HCT116 (cell line): ENCODE measurements at regions not wholly inside any gene's neighbourhood (a gene's known extent, or its start where the extent isn't known, plus 50 kb on each side); places are given as distances from the start of the nearest gene placed in this dataset.

Experiments used
- ATAC-seq: fragments of 200-7000 bp; cut with Tn5 transposase; 2 replicates; pipeline ENCODE4 v1.9.1; 2020; ENCODE audit warnings: mild to moderate bottlenecking, moderate library complexity
- BruUV-seq: library from RNA; stranded (reverse); fragments of 400-500 nt; replicated peaks from 2 replicates; lab custom pipeline; 2021; lab: Mats Ljungman, UMichigan
- CTCF ChIA-PET: fragments of 300-600 bp; sonication (Branson Sonifier 250); formaldehyde crosslinking; loops from one replicate; lab custom pipeline; 2021; ENCODE audit warnings: antibody characterized with exemption; lab: Charles Lee
- POLR2A ChIA-PET: fragments of 300-600, 350-600 bp; sonication (Branson Sonifier 250); formaldehyde crosslinking; loops from one replicate; lab custom pipeline; 2021; ENCODE audit warnings: antibody characterized with exemption; lab: Charles Lee
- RAD21 ChIA-PET, 2 experiments: fragments of 300-600 bp; sonication (Branson Sonifier 250); formaldehyde crosslinking; loops; one replicate each; lab custom pipeline; 2023; ENCODE audit warnings: low total read pairs in 2 of 2; ENCODE audit not compliant: uncharacterized antibody in 2 of 2, unreplicated experiment in 2 of 2, low non-redundant PET in 1 of 2; lab: Charles Lee
- DNase-seq: peaks from one replicate; pipeline ENCODE4 v3.0.0-alpha.2; 2010; ENCODE audit warnings: low read depth, low spot score
- H2AFZ ChIP-seq: fragments of 200-600 bp; shearing (Covaris generic), sonication (generic); 2 replicates; pipeline ENCODE4 v1.6.1; 2017; ENCODE audit warnings: low read depth, mixed run types, mixed read lengths, antibody characterized with exemption, low read length; ENCODE audit not compliant: poor library complexity, severe bottlenecking
- H3K27ac ChIP-seq: 2 replicates; pipeline ENCODE4 v1.5.1; 2012; ENCODE audit warnings: low read depth, low read length
- H3K27me3 ChIP-seq: fragments of 200-600 bp; sonication (generic); 2 replicates; pipeline ENCODE4 v1.6.1; 2016; ENCODE audit warnings: mixed run types, low read length, mixed read lengths; ENCODE audit not compliant: insufficient read depth
- H3K36me3 ChIP-seq, 2 experiments: fragments of 200-500 bp in 1 of 2; fragments of 200-600 bp in 1 of 2; sonication (Bioruptor generic) in 1 of 2; sonication (generic) in 1 of 2; 2 replicates each; pipeline versions ENCODE4 v1.5.1 to v1.6.1; 2014 to 2016; ENCODE audit warnings: low read length in 2 of 2, inconsistent platforms in 1 of 2, mixed read lengths in 1 of 2, mixed run types in 1 of 2; ENCODE audit not compliant: insufficient read depth in 2 of 2, control insufficient read depth in 1 of 2
- H3K4me1 ChIP-seq, 2 experiments: fragments of 200-600 bp in 1 of 2; sonication (generic) in 1 of 2; 2 replicates each; pipeline versions ENCODE4 v1.5.1 to v1.6.1; 2012 to 2017; ENCODE audit warnings: low read length in 2 of 2, inconsistent platforms in 1 of 2, mild to moderate bottlenecking in 1 of 2, mixed read lengths in 1 of 2, mixed run types in 1 of 2, moderate library complexity in 1 of 2; ENCODE audit not compliant: insufficient read depth in 2 of 2, control insufficient read depth in 1 of 2
- H3K4me2 ChIP-seq: fragments of 200-600 bp; sonication (generic); 2 replicates; pipeline ENCODE4 v1.6.1; 2017; ENCODE audit warnings: mixed run types, low read length, mixed read lengths
- H3K4me3 ChIP-seq, 2 experiments: fragments of 200-600 bp in 1 of 2; sonication (generic) in 1 of 2; replicated peaks in 1 of 2; 2 replicates each; pipeline ENCODE4 v1.5.1; 2011 to 2016; ENCODE audit warnings: low read length in 2 of 2, control low read depth in 1 of 2, low read depth in 1 of 2, mild to moderate bottlenecking in 1 of 2, mixed read lengths in 1 of 2, mixed run types in 1 of 2
- H3K79me2 ChIP-seq: fragments of 200-600 bp; sonication (generic); 2 replicates; pipeline ENCODE4 v1.6.1; 2017; ENCODE audit warnings: mild to moderate bottlenecking, mixed run types, low read length, moderate library complexity, mixed read lengths; ENCODE audit not compliant: insufficient read depth
- H3K9ac ChIP-seq: fragments of 200-600 bp; sonication (generic); 2 replicates; pipeline ENCODE4 v1.6.1; 2016; ENCODE audit warnings: low read length, mixed read lengths
- H3K9me2 ChIP-seq: fragments of 200-600 bp; sonication (generic), shearing (Covaris generic); 2 replicates; pipeline ENCODE4 v1.6.1; 2017; ENCODE audit warnings: mixed run types, mild to moderate bottlenecking, moderate library complexity; ENCODE audit not compliant: insufficient read depth
- H3K9me3 ChIP-seq, 2 experiments: fragments of 200-500 bp in 1 of 2; fragments of 200-600 bp in 1 of 2; sonication (Bioruptor generic) in 1 of 2; sonication (generic) in 1 of 2; 2 replicates each; pipeline ENCODE4 v1.6.1; 2014 to 2017; ENCODE audit warnings: low read length in 2 of 2, mixed read lengths in 2 of 2, inconsistent platforms in 1 of 2, low read depth in 1 of 2, mild to moderate bottlenecking in 1 of 2, mixed run types in 1 of 2, moderate library complexity in 1 of 2; ENCODE audit not compliant: control insufficient read depth in 1 of 2, insufficient read depth in 1 of 2
- H4K20me1 ChIP-seq: fragments of 200-600 bp; sonication (generic), shearing (Covaris generic); 2 replicates; pipeline ENCODE4 v1.6.1; 2017; ENCODE audit warnings: mixed run types, mild to moderate bottlenecking, moderate library complexity; ENCODE audit not compliant: insufficient read depth
- ATF3 ChIP-seq: IDR thresholded peaks from 2 replicates; pipeline ENCODE4 v1.6.1; 2012
- CBX3 ChIP-seq: IDR thresholded peaks from 2 replicates; pipeline ENCODE4 v1.6.1; 2012; ENCODE audit warnings: low read depth
- CEBPB ChIP-seq: IDR thresholded peaks from 2 replicates; pipeline ENCODE4 v1.6.1; 2012; ENCODE audit warnings: low read depth
- CTCF ChIP-seq, 3 experiments: fragments of 200-600 bp in 1 of 3; sonication (generic) in 1 of 3; IDR thresholded peaks in 2 of 3; conservative IDR thresholded peaks in 1 of 3; 2 replicates each; pipeline ENCODE4 v1.5.1; 2012 to 2017; ENCODE audit warnings: low read depth in 2 of 3, low read length in 2 of 3, antibody characterized with exemption in 1 of 3, borderline replicate concordance in 1 of 3, control low read depth in 1 of 3, mild to moderate bottlenecking in 1 of 3, mixed read lengths in 1 of 3, mixed run types in 1 of 3, moderate library complexity in 1 of 3; ENCODE audit not compliant: insufficient read depth in 1 of 3
- ELF1 ChIP-seq: IDR thresholded peaks from 2 replicates; pipeline ENCODE4 v1.6.1; 2012; ENCODE audit warnings: low read depth, borderline replicate concordance
- EZH2 ChIP-seq: fragments of 200-600 bp; sonication (generic); IDR thresholded peaks from 2 replicates; pipeline ENCODE4 v1.6.1; 2017; ENCODE audit warnings: antibody characterized with exemption, mixed run types
- FOSL1 ChIP-seq: IDR thresholded peaks from 2 replicates; pipeline ENCODE4 v1.6.1; 2012; ENCODE audit warnings: low read depth
- JUND ChIP-seq: IDR thresholded peaks from 2 replicates; pipeline ENCODE4 v1.6.1; 2012
- MAX ChIP-seq: IDR thresholded peaks from 2 replicates; pipeline ENCODE4 v1.6.1; 2012
- POLR2A ChIP-seq: IDR thresholded peaks from 2 replicates; pipeline ENCODE4 v1.7.0; 2011; ENCODE audit warnings: borderline replicate concordance; ENCODE audit not compliant: insufficient read depth, insufficient read length; ENCODE audit errors: extremely low read depth
- POLR2AphosphoS5 ChIP-seq: IDR thresholded peaks from 2 replicates; pipeline ENCODE4 v1.6.1; 2011; ENCODE audit warnings: mild to moderate bottlenecking, low read depth, low read length, moderate library complexity
- REST ChIP-seq: IDR thresholded peaks from 2 replicates; pipeline ENCODE4 v1.6.1; 2012; ENCODE audit warnings: low read depth
- SIN3A ChIP-seq: IDR thresholded peaks from 2 replicates; pipeline ENCODE4 v1.6.1; 2012; ENCODE audit warnings: low read depth
- SRF ChIP-seq: IDR thresholded peaks from 2 replicates; pipeline ENCODE4 v1.6.1; 2012; ENCODE audit warnings: low read depth
- YY1 ChIP-seq: IDR thresholded peaks from 2 replicates; pipeline ENCODE4 v1.6.1; 2011; ENCODE audit warnings: low read length, low read depth, moderate library complexity, mild to moderate bottlenecking; ENCODE audit not compliant: insufficient replicate concordance; ENCODE audit errors: extremely low read depth
- ZFX ChIP-seq: fragments of 450-650 bp; IDR thresholded peaks from 2 replicates; pipeline ENCODE4 v1.6.1; 2017
- ZNF274 ChIP-seq: fragments of 200-500 bp; sonication (Bioruptor generic); IDR thresholded peaks from 2 replicates; pipeline ENCODE4 v1.6.1; 2014; ENCODE audit warnings: mild to moderate bottlenecking, low read depth, low read length, inconsistent platforms
- intact Hi-C: fragments of 100-400 bp; cut with micrococcal nuclease; formaldehyde crosslinking; loops from 2 replicates; pipeline ENCODE4 v1.10.0; 2022

- Histone ChIP-seq H3K79me2 (no peaks in the 10 kb centered on the region), H3K4me3 (no peak overlapping the region), H3K4me1 (no peaks in the 10 kb centered on the region), H3K9me3 (no peaks in the 10 kb centered on the region), H3K4me2 (no peak overlapping the region), H4K20me1 (no peaks in the 10 kb centered on the region; the same call in 1 of the 2 replicates), H3K27ac (no peak overlapping the region), H3K36me3 (no peaks in the 10 kb centered on the region), H3K27me3 (0 out of 2 replicates have a peak, but pooled peaks cover 6% of the 10 kb centered on the region)
- intact Hi-C loops = no loop called here
- POLR2A ChIA-PET = no interaction called here
- DNase-seq = no peak
- BruUV-seq = no TSS peak
- CTCF ChIA-PET = no interaction called here
- TF ChIP-seq JUND = no peak
- TF ChIP-seq, all 23 proteins: peak for 0
- H2AFZ ChIP-seq = no peak overlapping the region
- H3K9me2 ChIP-seq = no peaks in the 10 kb centered on the region
- ATAC-seq = no peak
- RAD21 ChIA-PET = no interaction called here
- H3K9ac ChIP-seq = no peak overlapping the region
Observed at GRCh38 chr4:36779601-36780000, 464.9 kb upstream of the NWD2 start.

- Histone ChIP-seq H3K9me3 (no peaks in the 10 kb centered on the region), H3K27me3 (no peaks in the 10 kb centered on the region), H3K9me2 (no peaks in the 10 kb centered on the region), H3K9ac (no peak overlapping the region), H4K20me1 (no peaks in the 10 kb centered on the region), H3K4me2 (no peak overlapping the region), H3K4me1 (no peaks in the 10 kb centered on the region), H3K79me2 (no peaks in the 10 kb centered on the region), H3K36me3 (no peaks in the 10 kb centered on the region), H3K27ac (no peak overlapping the region), H3K4me3 (no peak overlapping the region), H2AFZ (no peak overlapping the region)
- ChIA-PET CTCF (no interaction called here), RAD21 (no interaction called here), POLR2A (no interaction called here)
- TF ChIP-seq CBX3 = no peak
- TF ChIP-seq SIN3A = no peak
- no peak for TF ChIP-seq ZFX
- TF ChIP-seq ELF1 = no peak
- TF ChIP-seq CTCF (IDR thresholded peaks at IDR 0.05 in 2 of 3, conservative IDR thresholded peaks at IDR 0.05 in 1 of 3; ENCODE audit: borderline replicate concordance in 1 of 3, insufficient read depth in 1 of 3, low read depth in 2 of 3, low read length in 2 of 3) = no peak
- TF ChIP-seq ATF3 = no peak
- no peak for TF ChIP-seq POLR2A
- no peak for TF ChIP-seq YY1
- no peak for TF ChIP-seq CEBPB
- TF ChIP-seq REST = no peak
- TF ChIP-seq SRF = no peak
- no peak for TF ChIP-seq FOSL1
- TF ChIP-seq MAX = no peak
- TF ChIP-seq ZNF274 = no peak
- TF ChIP-seq EZH2 = no peak
- no peak for TF ChIP-seq JUND
- no peak for TF ChIP-seq POLR2AphosphoS5
- no TSS peak for BruUV-seq
- intact Hi-C loops = no loop called here
- ATAC-seq = no peak
- no peak for DNase-seq
Observed at GRCh38 chr4:36785973-36786372, 458.6 kb upstream of the NWD2 start.
